ENCODE measurements at regions not wholly inside any gene's neighbourhood (a gene's known extent, or its start where the extent isn't known, plus 50 kb on each side); places are given as distances from the start of the nearest gene placed in this dataset.

- in situ Hi-C loops (cut with MboI; ENCODE audit: low sequenced_read_pairs): no loop called here
These were observed 737.5 kb upstream of the NDST4 start for GRCh38 chr4:115850799-115851509.

GRCh38 chr4:115844180-115844579 is 730.8 kb upstream of the NDST4 start:
- in situ Hi-C loops (cut with MboI; ENCODE audit: low sequenced_read_pairs): no loop called here

GRCh38 chr4:115841871-115842270 is 728.5 kb upstream of the NDST4 start:
- in situ Hi-C loops (cut with MboI; ENCODE audit: low sequenced_read_pairs): no loop called here

GRCh38 chr4:115834441-115834840 is 721.0 kb upstream of the NDST4 start:
- in situ Hi-C loops (cut with MboI; ENCODE audit: low sequenced_read_pairs): no loop called here

- in situ Hi-C loops (cut with MboI; ENCODE audit: low sequenced_read_pairs): no loop called here
These were observed 711.2 kb upstream of the NDST4 start for GRCh38 chr4:115824630-115825029.

GRCh38 chr4:115803825-115804224 is 690.4 kb upstream of the NDST4 start:
- in situ Hi-C loops (cut with MboI; ENCODE audit: low sequenced_read_pairs): no loop called here

GRCh38 chr4:115790812-115791211 is 677.4 kb upstream of the NDST4 start:
- in situ Hi-C loops (cut with MboI; ENCODE audit: low sequenced_read_pairs): no loop called here

GRCh38 chr4:115781528-115782146 is 668.2 kb upstream of the NDST4 start:
- in situ Hi-C loops (cut with MboI; ENCODE audit: low sequenced_read_pairs): no loop called here

- in situ Hi-C loops (cut with MboI; ENCODE audit: low sequenced_read_pairs): no loop called here
These were observed 667.4 kb upstream of the NDST4 start for GRCh38 chr4:115780835-115781234.

GRCh38 chr4:115780268-115780667 is 666.8 kb upstream of the NDST4 start:
- in situ Hi-C loops (cut with MboI; ENCODE audit: low sequenced_read_pairs): no loop called here

GRCh38 chr4:115770046-115770543 is 656.7 kb upstream of the NDST4 start:
- in situ Hi-C loops (cut with MboI; ENCODE audit: low sequenced_read_pairs): no loop called here

- in situ Hi-C loops (cut with MboI; ENCODE audit: low sequenced_read_pairs): no loop called here
These were observed 656.0 kb upstream of the NDST4 start for GRCh38 chr4:115769396-115769795.

- in situ Hi-C loops (cut with MboI; ENCODE audit: low sequenced_read_pairs): no loop called here
These were observed 649.6 kb upstream of the NDST4 start for GRCh38 chr4:115763051-115763450.

- in situ Hi-C loops (cut with MboI; ENCODE audit: low sequenced_read_pairs): no loop called here
These were observed 645.8 kb upstream of the NDST4 start for GRCh38 chr4:115759231-115759630.

GRCh38 chr4:115749404-115749803 is 636.0 kb upstream of the NDST4 start:
- in situ Hi-C loops (cut with MboI; ENCODE audit: low sequenced_read_pairs): no loop called here

GRCh38 chr4:115740806-115741205 is 627.4 kb upstream of the NDST4 start:
- in situ Hi-C loops (cut with MboI; ENCODE audit: low sequenced_read_pairs): no loop called here

GRCh38 chr4:115729739-115730266 is 616.4 kb upstream of the NDST4 start:
- in situ Hi-C loops (cut with MboI; ENCODE audit: low sequenced_read_pairs): no loop called here

GRCh38 chr4:115723621-115724020 is 610.2 kb upstream of the NDST4 start:
- in situ Hi-C loops (cut with MboI; ENCODE audit: low sequenced_read_pairs): no loop called here

- in situ Hi-C loops (cut with MboI; ENCODE audit: low sequenced_read_pairs): no loop called here
These were observed 607.2 kb upstream of the NDST4 start for GRCh38 chr4:115720611-115721010.

GRCh38 chr4:115711575-115711974 is 598.2 kb upstream of the NDST4 start:
- in situ Hi-C loops (cut with MboI; ENCODE audit: low sequenced_read_pairs): no loop called here

- in situ Hi-C loops (cut with MboI; ENCODE audit: low sequenced_read_pairs): no loop called here
These were observed 575.5 kb upstream of the NDST4 start for GRCh38 chr4:115688961-115689360.

GRCh38 chr4:115687052-115687755 is 573.8 kb upstream of the NDST4 start:
- in situ Hi-C loops (cut with MboI; ENCODE audit: low sequenced_read_pairs): no loop called here
